DMS 273 treated with DMSO at 0.1 percent for 48 hours (cell line): ENCODE measurements at regions not wholly inside any gene's neighbourhood (a gene's known extent, or its start where the extent isn't known, plus 50 kb on each side); places are given as distances from the start of the nearest gene placed in this dataset.
"Not testable (repeated sequence)": the region's sequence is repeated elsewhere in the genome, so short reads cannot be mapped to it uniquely, and the experiment has no call there.

Experiments used
- DNase-seq: peaks from one replicate; lab custom pipeline; 2025; lab: John Stamatoyannopoulos, UW

DNA sequence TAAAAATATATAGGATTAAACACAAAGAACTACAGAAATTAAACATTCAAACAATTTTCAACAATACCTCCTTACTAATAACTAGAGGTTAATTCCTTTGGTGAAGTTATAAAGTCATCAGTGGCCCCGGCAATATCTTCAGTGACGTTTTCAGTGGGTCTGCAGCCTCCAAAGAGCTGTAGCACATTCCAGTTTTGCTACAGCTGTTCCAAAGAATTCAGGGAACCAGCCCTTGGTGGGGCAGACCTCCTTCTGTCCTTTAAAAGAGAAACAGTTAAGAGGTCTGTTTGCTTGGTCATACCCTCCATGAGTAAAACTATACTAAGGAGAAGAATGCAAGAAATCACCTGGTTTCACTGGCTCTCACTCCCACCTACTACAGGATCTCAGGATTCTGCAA, 99.2 kb upstream of the ZDHHC17 start:
- no peak for DNase-seq

DNA sequence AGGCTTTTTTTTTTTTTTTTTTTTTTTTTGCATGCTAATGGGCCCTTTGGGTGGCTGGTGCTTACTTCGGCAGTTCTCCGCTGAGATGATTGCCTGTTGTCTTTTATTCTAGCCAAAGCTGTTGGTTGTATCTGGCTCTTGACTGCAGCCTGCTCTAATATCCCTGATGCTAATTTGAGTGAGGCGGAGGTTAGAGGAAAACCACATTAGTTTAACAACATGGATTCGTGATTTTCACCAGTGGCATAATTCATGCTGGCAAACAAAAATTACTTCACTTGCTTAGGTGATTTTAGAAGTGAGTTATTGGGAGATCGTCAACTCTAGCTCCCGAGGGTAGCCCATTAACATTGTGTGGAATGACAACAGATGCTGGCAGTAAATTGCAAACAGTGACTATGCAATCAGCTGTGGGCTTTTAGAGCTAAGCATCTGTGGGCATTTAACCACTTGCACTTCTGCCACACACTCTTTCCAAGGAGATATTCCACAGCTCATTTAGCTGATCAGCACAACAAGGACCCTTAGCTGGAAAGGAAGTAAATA, 97.6 kb upstream of the ZDHHC17 start:
- DNase-seq = peak; percentile 24

DNA sequence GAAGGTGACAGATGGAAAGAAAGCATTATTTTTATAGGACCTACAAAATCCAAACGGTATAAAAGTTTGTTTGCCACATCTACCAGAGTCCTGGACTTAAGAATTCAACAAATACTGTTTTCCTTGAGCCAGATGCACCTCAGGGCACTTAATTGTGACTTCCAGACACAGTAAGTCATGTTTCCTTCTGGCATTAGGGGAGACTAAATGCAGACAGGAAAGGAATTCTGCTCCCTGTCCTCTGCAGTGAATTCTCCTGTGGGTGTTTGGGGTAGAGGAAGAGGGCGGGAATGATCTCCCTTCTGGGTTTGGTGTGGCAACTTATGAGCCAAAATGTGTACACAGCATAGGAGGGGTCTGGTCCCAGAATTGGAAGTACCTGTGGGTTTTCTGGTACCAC, 93.9 kb upstream of the ZDHHC17 start:
- no peak for DNase-seq

DNA sequence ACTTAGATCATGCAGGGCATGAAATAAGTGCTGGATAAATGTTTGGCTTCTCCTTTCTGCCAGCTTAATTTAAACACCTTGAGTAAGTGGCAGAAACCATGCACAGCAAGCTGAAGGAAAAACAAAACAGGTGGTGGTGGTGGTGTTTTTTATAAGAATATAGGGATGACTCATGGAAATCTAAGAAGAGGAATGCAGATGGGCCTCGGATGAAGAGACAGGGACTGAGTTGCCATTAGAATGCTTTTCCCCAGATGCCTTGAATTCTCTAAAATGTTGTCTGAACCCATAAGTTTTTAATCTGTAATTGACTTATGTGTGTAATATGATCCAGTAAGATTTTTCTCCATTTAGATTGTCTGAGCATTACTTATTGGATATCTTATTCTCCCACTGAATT, 93.1 kb upstream of the ZDHHC17 start:
- DNase-seq = peak; percentile 7

DNA sequence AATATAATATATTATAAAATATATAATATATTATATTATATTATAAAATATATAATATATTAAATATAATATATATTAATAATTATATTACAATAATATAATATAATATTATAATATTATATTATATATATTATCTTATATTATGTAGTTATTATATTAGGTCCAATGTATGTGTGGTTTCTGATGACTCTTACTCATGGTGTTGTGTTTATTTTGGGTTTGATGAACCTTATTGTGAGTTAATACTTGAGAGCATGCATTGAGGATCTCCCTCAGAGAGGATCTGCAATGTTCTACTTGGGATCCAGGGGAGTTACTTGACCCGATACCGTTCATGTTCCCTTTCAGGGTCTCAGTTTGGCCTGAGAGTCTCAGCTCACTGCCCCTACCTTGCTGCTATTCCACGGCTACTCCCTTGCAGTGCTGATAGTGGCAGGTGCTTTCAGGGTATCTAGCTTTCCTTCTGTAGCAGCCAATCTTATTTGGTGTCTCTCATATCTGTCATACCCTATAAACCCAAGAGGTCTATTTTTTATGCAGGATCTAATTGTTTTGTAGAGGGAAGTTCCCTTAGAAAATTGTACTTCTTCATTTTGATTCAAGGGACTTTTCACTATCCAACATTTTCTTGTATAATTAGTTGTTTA, 89.1 kb upstream of the ZDHHC17 start:
- DNase-seq = no peak

DNA sequence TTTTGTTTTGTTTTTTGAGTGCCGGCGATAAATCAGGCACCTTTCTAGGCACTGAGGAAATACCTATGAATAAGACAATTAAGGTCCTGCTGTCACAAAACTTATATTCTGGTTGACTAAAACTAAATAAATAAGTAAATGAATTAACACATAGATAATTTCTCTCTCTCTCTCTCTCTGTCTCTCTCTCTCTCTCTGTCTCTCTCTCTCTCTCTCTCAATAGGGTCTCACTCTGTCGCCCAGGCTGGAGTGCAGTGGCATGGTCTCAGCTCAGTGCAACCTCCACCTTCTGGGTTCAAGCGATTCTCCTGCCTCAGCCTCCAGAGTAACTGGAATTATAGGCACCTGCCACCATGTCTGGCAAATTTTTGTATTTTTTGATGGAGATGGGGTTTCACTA, 87.7 kb upstream of the ZDHHC17 start:
- not testable (repeated sequence) for DNase-seq

DNA sequence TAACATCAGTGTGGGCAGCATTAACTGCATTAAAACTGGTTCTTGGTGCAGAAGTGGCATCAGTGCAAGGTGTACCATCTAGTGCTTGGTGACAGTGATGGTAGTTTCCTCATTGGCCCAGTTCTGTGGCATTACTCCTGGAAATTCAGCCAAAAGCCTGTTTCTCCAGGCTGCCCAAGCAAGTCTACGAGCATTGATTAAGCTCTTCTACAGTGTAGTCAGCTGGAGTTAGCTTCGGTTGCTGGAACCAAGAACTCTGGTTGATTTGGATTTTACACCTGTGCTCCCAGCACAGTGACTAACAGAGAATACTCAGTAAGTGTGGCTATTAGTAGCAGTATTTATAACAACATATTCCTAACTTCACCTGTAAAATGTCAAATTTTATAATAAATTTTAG, 84.9 kb upstream of the ZDHHC17 start:
- no peak for DNase-seq

DNA sequence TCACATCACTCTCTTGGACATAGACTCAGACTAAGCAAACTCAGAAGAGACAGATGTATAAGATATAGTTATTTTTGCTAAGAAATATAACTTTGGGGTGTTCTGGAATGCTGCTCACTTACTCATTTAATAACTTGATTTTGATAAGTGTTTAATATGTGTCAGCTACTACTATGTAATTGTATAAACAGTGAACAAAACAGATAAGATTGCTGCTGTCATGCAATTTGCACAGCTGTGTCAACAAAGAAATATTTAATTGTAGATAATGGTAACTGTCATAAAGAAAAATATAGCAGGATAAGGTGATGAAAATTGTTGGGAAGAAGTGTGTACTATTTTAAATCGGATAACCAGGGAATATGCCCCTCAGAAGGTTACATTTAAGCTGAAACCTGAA, 84.1 kb upstream of the ZDHHC17 start:
- no peak for DNase-seq

DNA sequence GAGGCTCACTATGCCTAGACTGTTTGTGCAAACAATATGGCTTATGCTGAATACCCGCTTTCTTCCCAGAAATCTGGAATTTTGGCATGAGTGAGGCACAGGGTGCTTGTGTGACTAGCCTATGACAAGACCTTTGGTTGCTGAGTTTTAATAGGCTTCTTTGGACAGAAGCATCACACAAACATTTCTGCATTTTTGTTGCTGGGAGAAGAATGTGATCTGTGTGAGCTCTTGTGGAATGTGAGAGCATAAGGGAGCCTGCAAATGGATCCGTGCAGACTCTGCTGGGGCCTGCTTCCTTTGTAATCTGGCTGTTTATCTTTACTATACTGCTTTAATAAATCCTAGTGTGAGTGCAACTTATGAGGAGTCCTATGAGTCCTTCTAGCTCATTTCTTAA, 83.0 kb upstream of the ZDHHC17 start:
- DNase-seq = no peak

DNA sequence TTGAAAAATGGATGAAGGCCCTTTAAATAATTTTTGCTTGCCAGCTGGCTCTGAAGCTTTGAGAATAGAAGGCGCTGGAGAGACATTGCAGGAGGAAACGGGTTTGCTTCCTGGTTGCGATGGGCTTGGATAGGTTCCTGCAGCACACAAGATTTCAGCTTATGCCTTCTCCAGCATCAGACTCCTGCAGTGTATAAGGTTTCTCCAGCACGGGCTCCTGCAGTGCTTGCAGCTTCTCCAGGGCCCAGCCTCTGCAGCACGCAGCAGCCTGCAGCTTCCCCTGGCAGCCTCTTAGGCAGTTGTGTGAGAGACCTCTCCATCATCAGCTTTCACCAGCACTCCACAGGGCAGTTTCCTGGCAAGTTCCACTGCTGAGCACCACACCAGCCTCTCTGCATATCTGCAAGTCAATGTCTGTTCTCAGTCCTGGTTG, 78.7 kb upstream of the ZDHHC17 start:
- DNase-seq = no peak

DNA sequence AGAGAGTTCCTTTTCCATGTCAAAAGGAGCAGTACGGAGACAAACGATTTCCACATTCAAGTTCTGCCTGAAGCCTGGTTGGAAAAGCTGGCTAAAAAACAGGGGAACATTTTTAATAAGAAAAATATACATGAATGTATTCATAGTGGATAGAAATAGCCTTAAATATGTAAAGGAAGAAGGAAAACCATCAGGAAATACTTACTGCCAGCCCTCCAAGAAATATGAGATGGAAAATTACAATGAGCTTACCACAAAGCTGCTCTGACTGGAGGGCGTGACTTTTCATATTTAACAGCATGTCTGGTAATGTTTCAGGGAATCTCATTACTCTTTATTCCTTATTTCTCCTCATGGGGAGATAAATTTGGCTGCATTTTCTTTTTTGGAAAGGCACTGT, 75.9 kb upstream of the ZDHHC17 start:
- no peak for DNase-seq

DNA sequence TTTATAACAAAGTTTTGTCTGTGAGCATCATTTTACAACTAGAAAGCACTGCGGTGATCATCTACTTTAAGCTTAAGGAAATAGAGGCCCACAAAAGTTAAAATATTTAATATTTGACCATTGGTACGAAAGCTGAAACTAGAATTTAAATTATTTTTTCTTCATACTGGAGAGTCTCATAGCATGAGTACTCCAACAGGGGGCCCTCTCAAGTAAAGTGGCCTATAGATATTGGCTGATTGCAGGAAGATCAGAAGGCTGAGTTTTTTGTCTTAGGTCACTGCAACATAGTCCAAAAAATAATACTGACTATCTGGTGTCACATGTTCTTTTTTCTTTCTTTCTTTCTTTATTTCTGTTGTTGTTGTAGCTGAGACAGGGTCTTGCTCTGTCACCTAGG, 75.3 kb upstream of the ZDHHC17 start:
- DNase-seq = no peak

DNA sequence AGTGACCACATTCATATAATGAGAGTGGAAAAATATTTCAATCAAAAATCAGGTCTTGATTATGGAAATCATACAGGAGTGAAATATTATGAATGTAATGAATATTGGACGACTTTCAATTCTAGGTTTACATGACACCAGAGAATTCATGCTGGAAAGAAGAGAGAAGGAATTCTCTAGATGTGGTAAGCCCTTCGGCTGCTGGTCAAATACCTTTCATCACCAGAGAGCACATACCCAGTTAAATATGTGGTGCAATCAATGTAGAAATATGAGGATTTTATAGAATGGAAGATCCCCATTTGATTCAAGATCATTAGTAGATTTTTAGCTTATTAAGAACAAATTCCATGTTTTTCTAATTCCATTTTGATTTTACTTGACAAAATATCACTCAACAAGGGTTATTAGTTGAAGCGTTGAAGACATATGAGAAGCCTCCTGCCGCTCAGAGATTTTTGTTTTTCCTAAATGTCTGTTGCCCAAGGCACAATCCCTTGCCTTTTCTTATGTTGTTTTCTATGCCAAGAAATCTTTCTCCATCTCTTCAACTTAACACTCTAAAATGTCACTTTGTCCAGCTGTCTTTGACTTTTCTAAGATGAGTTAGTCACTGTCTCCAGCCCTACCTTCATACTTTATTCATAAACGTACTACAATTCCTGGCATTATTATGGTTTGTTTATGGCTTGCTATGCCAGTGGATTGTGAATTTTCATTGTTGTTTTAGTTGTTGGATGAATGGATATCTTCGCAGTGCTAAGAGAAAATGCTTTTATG, 72.8 kb upstream of the ZDHHC17 start:
- no peak for DNase-seq

DNA sequence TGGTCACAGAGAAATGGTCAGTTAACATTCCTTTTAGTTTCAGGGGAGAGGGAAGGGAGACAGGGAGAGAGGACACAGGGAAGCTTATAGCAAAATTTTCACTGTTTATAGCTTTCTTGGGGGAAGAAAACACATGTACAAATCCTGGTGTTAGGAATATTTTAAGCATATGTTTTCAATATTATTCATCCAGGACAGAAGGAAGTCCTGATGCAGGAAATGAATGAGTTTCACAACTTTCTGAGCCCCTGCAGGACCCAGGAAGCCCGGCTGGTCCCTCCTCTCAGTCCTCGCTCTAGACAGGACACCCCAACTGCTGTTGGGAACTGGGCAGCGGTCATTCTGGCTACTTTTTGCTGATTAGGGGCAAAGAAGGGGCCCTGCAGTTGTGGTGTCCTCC, 71.1 kb upstream of the ZDHHC17 start:
- DNase-seq = no peak

DNA sequence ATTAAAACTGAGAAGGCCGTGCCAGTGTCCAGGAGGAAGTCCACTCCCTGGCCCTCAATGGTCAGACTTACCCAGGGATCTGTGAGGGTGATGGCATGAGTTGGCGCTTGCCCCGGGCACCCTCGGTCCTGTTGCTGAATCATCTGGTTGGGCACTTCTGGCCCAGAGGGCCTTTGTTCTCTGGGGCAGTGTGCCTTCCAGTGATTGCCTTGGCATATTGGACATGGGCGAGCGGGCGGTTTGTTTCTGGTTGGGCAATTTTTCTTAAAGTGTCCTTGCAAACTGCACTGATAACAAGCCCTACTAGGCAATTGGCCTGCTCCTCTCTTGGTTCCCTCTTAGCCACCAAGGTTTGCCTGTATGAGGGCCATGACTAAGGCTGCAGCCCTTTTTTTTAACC, 69.5 kb upstream of the ZDHHC17 start:
- DNase-seq = no peak

DNA sequence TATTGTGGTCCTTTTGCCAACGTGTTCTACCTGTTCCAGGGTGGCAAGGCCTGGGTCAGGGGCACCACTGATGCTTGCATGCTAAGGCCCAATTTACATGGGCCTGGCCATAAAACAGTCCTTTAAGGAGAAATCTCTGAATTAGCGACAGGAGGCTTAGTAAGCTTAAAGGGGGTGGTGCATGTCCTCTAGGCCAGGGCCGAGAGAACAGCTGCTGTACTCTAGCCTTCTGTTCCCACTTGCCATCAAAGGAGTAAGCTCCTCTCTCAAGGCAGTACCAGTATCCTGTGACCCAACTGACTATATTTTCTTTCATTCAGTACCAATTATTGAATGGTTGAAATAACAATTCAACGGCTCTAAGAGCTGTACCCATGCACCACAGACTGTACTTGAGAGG, 67.7 kb upstream of the ZDHHC17 start:
- no peak for DNase-seq

DNA sequence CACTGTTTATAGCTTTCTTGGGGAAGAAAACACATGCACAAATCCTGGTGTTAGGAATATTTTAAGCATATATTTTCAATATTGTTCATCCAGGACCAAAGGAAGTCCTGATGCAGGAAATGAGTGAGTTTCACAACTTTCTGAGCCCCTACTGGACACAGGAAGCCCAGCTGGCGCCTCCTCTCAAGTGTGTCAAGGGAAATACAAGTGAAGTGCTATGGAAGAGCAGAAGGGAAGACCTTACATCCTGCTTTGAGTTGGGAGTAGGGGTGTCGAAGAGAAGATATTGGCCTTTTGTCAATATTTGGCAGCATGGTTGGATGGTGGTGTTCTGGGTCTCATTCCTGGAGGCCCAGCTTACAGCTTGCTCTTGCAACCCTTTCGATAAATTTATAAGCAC, 66.1 kb upstream of the ZDHHC17 start:
- DNase-seq = no peak

DNA sequence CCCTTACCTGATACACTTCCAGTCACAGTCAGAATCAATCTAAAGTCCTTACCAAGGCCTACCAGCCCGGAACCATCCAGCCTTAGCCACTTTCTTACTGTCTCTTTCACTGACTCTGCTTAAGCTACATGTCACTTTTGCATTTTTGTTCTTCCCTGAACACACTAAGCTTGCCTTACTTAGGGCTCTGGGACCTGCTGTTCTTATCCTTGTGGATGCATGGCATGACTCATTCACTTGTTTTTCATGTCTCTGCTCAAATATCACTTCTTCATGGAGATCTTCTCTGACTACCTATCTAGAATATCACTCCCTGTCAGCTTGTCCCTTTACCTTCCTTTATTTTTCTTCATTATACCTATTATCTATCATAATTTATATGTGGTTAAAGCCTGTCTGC, 65.6 kb upstream of the ZDHHC17 start:
- DNase-seq = no peak

DNA sequence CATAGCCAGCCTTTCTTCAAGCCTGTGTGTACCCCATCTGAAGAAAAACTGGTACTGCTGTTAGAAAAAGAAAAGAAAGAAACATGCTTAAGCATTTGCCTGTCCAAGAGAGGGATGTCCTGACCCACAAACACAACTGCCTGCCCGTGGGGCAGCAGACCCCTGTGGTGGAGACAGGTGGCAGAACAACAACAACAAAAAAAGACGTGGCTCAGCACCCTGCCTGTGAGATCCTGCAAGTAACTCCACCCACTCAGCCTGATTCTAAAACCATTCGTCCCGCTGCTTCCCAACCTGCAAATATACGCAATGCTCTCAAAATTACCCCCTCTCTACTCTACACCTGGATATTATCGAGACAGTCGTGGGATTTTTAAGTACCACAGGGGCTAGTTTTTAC, 64.9 kb upstream of the ZDHHC17 start:
- DNase-seq = no peak

DNA sequence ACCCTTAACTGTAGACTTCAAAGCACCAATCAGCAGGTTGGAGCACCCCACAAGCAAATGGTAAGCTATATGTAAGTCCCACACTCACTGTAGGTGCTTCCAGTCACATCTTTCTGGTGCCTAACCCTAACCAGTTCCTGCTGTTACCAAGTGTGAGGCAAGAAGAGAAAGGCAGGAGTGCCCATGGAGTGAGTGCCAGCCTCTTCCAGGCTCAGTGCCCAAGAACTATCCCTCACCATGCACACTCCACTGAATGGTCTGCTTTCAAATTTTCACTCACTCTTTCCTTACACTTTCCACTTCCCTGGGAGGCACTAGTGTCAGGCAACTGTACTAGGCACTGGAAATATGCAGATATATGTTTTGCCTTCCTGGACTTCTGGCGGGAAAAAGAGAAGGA, 62.2 kb upstream of the ZDHHC17 start:
- no peak for DNase-seq

DNA sequence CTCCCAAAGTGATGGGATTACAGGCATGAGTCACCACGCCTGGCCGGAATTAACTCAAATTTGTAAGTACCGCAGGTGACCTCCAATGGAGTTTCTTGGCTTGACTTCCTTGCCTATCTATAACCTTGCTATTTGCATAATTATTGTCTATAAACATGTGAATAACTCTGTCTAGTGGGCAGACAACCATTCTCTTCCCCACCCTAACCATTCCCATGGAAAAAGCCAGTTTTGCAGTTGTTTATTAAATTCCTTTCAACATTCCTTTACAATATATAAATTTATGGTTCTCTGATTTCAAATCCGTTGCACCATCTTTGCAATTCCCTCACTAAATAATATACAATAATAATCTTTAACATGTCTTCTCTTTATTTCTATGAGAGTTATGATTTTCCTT, 61.0 kb upstream of the ZDHHC17 start:
- DNase-seq = no peak

DNA sequence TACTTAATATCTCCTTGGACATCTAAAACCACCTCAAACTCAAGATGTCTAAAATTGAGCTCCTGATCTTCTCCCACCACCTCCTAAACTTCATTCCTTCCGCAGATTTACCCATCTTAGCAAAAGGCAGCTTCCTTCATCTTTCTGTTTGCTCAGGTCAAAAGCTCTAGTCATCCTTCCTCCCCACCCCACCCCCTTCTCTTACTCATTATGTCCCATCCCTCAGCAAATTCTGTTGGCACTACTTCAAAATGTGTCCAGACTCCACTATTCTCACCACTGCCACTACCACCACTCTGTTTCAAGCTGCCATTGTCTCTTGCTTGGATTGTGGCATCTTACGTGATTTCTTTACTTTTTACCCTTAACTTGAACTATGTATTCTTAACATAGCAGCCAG, 59.2 kb upstream of the ZDHHC17 start:
- DNase-seq = no peak

DNA sequence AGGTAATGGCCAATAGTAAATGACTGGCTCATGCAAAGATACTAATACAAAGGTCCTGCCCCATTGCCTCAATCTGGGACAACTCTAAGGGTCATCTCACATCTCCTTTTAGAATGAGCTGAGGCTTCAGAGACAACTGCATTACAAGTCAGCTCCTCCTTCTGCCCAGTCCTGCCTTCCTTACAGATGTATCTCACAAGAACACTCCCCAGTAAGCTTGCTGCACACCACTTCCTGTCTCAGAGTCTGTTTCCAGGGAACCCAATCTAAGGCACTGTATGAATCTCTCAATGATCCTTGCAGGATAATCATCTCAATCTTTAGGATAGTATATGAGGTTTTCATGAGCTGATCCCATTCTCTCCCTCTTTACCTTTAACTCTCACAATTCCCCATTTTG, 57.8 kb upstream of the ZDHHC17 start:
- DNase-seq = no peak

DNA sequence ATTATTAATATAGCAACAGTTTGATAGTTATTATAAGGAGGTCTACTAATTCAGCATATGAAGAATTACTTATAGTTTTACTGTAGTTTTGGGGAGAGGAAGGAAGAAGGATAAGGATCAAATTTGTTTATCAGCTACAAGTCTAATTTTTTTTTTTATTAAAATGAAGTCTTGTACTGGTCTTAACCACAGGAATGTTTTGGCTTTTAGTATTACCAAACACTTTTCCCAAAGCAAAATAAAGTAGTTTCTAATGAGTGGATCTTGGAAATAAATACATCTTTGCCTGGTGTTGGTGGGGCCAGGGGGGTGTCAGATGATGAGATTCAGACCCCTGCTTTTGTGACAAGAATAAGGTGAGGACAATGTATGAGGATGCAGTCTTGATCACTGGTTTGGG, 57.2 kb upstream of the ZDHHC17 start:
- DNase-seq = no peak
